HepG2 (cell line): ENCODE measurements at regions not wholly inside any gene's neighbourhood (a gene's known extent, or its start where the extent isn't known, plus 50 kb on each side); places are given as distances from the start of the nearest gene placed in this dataset.

Experiments
- BHLHE40 ChIP-seq: IDR thresholded peaks from 2 replicates; pipeline ENCODE4 v1.6.1; 2011; ENCODE audit warnings: low read length, improper control_type of control experiment
- FOSL2 ChIP-seq: sonication (generic); formaldehyde crosslinking; IDR thresholded peaks from 2 replicates; pipeline ENCODE4 v1.4.0; 2020; ENCODE audit warnings: missing genetic modification reagents
- IRF2 ChIP-seq: IDR thresholded peaks from 2 replicates; pipeline ENCODE4 v1.6.1; 2018; ENCODE audit warnings: missing genetic modification reagents, missing compliant biosample characterization
- IRX3 ChIP-seq: sonication (generic); formaldehyde crosslinking; IDR thresholded peaks from 2 replicates; pipeline ENCODE4 v1.8.1; 2023; ENCODE audit warnings: mild to moderate bottlenecking, low read depth, missing genetic modification reagents, borderline replicate concordance
- KDM6A ChIP-seq: IDR thresholded peaks from 2 replicates; pipeline ENCODE4 v1.6.1; 2016; ENCODE audit warnings: low read depth
- KLF9 ChIP-seq: IDR thresholded peaks from 2 replicates; pipeline ENCODE4 v1.6.1; 2016; ENCODE audit warnings: low read depth
- MAFG ChIP-seq: sonication (generic); formaldehyde crosslinking; IDR thresholded peaks from 2 replicates; pipeline ENCODE4 v1.5.1; 2020; ENCODE audit warnings: mild to moderate bottlenecking, missing genetic modification reagents
- NPAS2 ChIP-seq: sonication (generic); formaldehyde crosslinking; IDR thresholded peaks from 2 replicates; pipeline ENCODE4 v1.8.0; 2022; ENCODE audit warnings: mild to moderate bottlenecking, missing genetic modification reagents, borderline replicate concordance
- SRSF1 ChIP-seq: fragments of 200-400 bp; formaldehyde crosslinking; optimal IDR thresholded peaks from 2 replicates; pipeline ENCODE3; 2017; ENCODE audit warnings: mild to moderate bottlenecking, low read depth, low read length, moderate library complexity
- ZBTB1 ChIP-seq: sonication (generic); formaldehyde crosslinking; IDR thresholded peaks from 2 replicates; pipeline ENCODE4 v1.4.0; 2020; ENCODE audit warnings: missing genetic modification reagents, borderline replicate concordance
- ZBTB7B ChIP-seq: sonication (generic); formaldehyde crosslinking; IDR thresholded peaks from 2 replicates; pipeline ENCODE4 v1.4.0; 2020; ENCODE audit warnings: missing genetic modification reagents
- ZNF24 ChIP-seq: fragments of 450-650 bp; IDR thresholded peaks from 2 replicates; pipeline ENCODE4 v1.6.1; 2017; ENCODE audit warnings: antibody characterized with exemption, mild to moderate bottlenecking
- ZNF605 ChIP-seq: sonication (generic); formaldehyde crosslinking; IDR thresholded peaks from 2 replicates; pipeline ENCODE4 v1.8.0; 2022; ENCODE audit warnings: mild to moderate bottlenecking, missing genetic modification reagents
- ZSCAN21 ChIP-seq: sonication (generic); formaldehyde crosslinking; IDR thresholded peaks from 2 replicates; pipeline ENCODE4 v1.8.0; 2022; ENCODE audit warnings: mild to moderate bottlenecking, missing genetic modification reagents, moderate library complexity, borderline replicate concordance
- TF ChIP-seq, protein P1 (sequence below): sonication (generic); formaldehyde crosslinking; conservative IDR thresholded peaks from 2 replicates; pipeline ENCODE4 v1.8.0; 2022; ENCODE audit warnings: low read depth, missing genetic modification reagents
- TF ChIP-seq, protein P2 (sequence below): sonication (generic); formaldehyde crosslinking; IDR thresholded peaks from 2 replicates; pipeline ENCODE4 v1.8.0; 2022; ENCODE audit warnings: mild to moderate bottlenecking, missing genetic modification reagents, borderline replicate concordance
- TF ChIP-seq, protein P3 (sequence below): sonication (generic); formaldehyde crosslinking; IDR thresholded peaks from 2 replicates; pipeline ENCODE4 v1.9.0; 2021; ENCODE audit warnings: missing genetic modification reagents, borderline replicate concordance
- TF ChIP-seq, protein P4 (sequence below): IDR thresholded peaks from 2 replicates; pipeline ENCODE4 v1.6.1; 2016; ENCODE audit warnings: mild to moderate bottlenecking, missing biosample characterization, missing genetic modification reagents
- TF ChIP-seq, protein P5 (sequence below): sonication (generic); formaldehyde crosslinking; IDR thresholded peaks from 2 replicates; pipeline ENCODE4 v1.9.0; 2021; ENCODE audit warnings: mild to moderate bottlenecking, missing genetic modification reagents

DNA sequence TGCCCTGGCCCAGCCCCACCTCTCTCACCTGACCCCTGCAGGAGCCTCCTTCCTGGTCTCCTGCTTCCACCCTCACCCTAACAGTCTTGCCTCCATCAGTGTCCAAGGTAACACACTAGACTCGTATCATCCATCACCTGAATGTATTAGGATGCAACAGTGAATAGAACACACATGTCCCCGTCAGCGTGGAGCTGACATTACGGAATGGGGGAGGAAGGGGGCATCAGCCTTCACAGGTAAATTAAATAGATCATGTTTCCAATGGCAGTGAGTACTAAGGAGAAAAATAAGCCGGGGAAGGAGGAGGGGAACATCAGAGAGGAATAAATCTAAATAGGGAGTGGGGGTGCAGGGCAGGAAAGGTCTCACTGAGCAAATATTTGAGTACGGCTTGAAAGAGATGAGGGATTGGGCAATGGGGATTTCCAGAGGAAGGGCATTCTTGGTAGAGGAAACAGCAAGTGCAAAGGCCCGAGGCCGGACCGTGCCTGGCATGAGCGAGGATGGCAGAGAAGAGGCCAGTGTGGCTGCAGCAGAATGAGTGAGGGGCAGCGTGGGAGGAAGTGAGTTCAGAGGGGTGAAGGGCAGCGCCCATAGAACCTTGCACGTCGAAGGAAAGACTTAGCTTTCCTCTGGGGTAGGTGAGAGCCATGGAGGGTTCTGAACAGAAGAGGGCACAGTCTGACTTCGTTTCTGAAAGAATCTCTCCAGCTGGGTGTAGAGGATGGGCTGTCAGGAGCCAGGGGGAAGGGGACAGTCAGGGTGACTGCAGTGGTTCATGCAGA is 110.1 kb upstream of the PTPN1 start (continued):
- TF ChIP-seq MAFG (no peak), KDM6A (CRISPR knock-in tag) (peak; percentile 97), ZBTB1 (CRISPR knock-in tag) (peak; percentile 80; the same call in 1 of the 2 replicates), ZNF605 (CRISPR knock-in tag) (no peak), SRSF1 (no peak), IRF2 (CRISPR knock-in tag) (peak; percentile 96), BHLHE40 (peak; percentile 72), FOSL2 (CRISPR knock-in tag) (peak; percentile 89), ZBTB7B (CRISPR knock-in tag) (peak; percentile 97), KLF9 (peak; percentile 82; the same call in 1 of the 2 replicates), IRX3 (no peak), ZNF24 (peak; percentile 62), NPAS2 (CRISPR knock-in tag) (no peak), ZSCAN21 (CRISPR knock-in tag) (peak; percentile 81; the same call in 1 of the 2 replicates)
- TF ChIP-seq, protein P1, sequence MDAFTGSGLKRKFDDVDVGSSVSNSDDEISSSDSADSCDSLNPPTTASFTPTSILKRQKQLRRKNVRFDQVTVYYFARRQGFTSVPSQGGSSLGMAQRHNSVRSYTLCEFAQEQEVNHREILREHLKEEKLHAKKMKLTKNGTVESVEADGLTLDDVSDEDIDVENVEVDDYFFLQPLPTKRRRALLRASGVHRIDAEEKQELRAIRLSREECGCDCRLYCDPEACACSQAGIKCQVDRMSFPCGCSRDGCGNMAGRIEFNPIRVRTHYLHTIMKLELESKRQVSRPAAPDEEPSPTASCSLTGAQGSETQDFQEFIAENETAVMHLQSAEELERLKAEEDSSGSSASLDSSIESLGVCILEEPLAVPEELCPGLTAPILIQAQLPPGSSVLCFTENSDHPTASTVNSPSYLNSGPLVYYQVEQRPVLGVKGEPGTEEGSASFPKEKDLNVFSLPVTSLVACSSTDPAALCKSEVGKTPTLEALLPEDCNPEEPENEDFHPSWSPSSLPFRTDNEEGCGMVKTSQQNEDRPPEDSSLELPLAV (CRISPR knock-in tag), result no peak
- TF ChIP-seq, protein P2, sequence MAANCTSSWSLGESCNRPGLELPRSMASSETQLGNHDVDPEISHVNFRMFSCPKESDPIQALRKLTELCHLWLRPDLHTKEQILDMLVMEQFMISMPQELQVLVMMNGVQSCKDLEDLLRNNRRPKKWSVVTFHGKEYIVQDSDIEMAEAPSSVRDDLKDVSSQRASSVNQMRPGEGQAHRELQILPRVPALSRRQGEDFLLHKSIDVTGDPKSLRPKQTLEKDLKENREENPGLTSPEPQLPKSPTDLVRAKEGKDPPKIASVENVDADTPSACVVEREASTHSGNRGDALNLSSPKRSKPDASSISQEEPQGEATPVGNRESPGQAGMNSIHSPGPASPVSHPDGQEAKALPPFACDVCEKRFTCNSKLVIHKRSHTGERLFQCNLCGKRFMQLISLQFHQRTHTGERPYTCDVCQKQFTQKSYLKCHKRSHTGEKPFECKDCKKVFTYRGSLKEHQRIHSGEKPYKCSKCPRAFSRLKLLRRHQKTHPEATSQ, result peak; percentile 80; the same call in 1 of the 2 replicates
- TF ChIP-seq, protein P3, sequence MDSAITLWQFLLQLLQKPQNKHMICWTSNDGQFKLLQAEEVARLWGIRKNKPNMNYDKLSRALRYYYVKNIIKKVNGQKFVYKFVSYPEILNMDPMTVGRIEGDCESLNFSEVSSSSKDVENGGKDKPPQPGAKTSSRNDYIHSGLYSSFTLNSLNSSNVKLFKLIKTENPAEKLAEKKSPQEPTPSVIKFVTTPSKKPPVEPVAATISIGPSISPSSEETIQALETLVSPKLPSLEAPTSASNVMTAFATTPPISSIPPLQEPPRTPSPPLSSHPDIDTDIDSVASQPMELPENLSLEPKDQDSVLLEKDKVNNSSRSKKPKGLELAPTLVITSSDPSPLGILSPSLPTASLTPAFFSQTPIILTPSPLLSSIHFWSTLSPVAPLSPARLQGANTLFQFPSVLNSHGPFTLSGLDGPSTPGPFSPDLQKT (CRISPR knock-in tag), result no peak
- TF ChIP-seq, protein P4, sequence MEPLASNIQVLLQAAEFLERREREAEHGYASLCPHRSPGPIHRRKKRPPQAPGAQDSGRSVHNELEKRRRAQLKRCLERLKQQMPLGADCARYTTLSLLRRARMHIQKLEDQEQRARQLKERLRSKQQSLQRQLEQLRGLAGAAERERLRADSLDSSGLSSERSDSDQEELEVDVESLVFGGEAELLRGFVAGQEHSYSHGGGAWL (CRISPR knock-in tag), result 0 out of 2 replicates have a peak, but pooled peaks have one; percentile 51
- TF ChIP-seq, protein P5, sequence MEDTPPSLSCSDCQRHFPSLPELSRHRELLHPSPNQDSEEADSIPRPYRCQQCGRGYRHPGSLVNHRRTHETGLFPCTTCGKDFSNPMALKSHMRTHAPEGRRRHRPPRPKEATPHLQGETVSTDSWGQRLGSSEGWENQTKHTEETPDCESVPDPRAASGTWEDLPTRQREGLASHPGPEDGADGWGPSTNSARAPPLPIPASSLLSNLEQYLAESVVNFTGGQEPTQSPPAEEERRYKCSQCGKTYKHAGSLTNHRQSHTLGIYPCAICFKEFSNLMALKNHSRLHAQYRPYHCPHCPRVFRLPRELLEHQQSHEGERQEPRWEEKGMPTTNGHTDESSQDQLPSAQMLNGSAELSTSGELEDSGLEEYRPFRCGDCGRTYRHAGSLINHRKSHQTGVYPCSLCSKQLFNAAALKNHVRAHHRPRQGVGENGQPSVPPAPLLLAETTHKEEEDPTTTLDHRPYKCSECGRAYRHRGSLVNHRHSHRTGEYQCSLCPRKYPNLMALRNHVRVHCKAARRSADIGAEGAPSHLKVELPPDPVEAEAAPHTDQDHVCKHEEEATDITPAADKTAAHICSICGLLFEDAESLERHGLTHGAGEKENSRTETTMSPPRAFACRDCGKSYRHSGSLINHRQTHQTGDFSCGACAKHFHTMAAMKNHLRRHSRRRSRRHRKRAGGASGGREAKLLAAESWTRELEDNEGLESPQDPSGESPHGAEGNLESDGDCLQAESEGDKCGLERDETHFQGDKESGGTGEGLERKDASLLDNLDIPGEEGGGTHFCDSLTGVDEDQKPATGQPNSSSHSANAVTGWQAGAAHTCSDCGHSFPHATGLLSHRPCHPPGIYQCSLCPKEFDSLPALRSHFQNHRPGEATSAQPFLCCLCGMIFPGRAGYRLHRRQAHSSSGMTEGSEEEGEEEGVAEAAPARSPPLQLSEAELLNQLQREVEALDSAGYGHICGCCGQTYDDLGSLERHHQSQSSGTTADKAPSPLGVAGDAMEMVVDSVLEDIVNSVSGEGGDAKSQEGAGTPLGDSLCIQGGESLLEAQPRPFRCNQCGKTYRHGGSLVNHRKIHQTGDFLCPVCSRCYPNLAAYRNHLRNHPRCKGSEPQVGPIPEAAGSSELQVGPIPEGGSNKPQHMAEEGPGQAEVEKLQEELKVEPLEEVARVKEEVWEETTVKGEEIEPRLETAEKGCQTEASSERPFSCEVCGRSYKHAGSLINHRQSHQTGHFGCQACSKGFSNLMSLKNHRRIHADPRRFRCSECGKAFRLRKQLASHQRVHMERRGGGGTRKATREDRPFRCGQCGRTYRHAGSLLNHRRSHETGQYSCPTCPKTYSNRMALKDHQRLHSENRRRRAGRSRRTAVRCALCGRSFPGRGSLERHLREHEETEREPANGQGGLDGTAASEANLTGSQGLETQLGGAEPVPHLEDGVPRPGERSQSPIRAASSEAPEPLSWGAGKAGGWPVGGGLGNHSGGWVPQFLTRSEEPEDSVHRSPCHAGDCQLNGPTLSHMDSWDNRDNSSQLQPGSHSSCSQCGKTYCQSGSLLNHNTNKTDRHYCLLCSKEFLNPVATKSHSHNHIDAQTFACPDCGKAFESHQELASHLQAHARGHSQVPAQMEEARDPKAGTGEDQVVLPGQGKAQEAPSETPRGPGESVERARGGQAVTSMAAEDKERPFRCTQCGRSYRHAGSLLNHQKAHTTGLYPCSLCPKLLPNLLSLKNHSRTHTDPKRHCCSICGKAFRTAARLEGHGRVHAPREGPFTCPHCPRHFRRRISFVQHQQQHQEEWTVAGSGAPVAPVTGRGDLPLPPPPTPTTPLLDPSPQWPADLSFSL (CRISPR knock-in tag), result no peak; the same call in 1 of the 2 replicates
